Stimulated activated naive CD8-positive, alpha-beta T cell treated with anti-CD3 and anti-CD28 coated beads, Interleukin-15, amount 100 ng/mL, for 72 hours (primary cell): ENCODE measurements at regions not wholly inside any gene's neighbourhood (a gene's known extent, or its start where the extent isn't known, plus 50 kb on each side); places are given as distances from the start of the nearest gene placed in this dataset.
A peak's percentile ranks its signal among the peaks of the same experiment; 100 is the strongest.

Experiments used
- ATAC-seq: fragments of 150-1000 bp; cut with Tn5 transposase; 2 replicates; pipeline ENCODE4 v1.10.0; 2021; ENCODE audit warnings: mild to moderate bottlenecking, moderate library complexity
- DNase-seq, 2 donors: peaks; one replicate each; pipeline ENCODE4 v3.0.0; 2021 to 2022
- H3K27ac Mint-ChIP-seq, 2 donors: one replicate each; pipeline ENCODE4 v1.8.0; 2022; ENCODE audit warnings: mild to moderate bottlenecking in 2 of 2, mixed read lengths in 2 of 2, moderate library complexity in 2 of 2
- H3K27me3 Mint-ChIP-seq: one replicate; pipeline ENCODE4 v1.8.0; 2022; ENCODE audit warnings: mixed read lengths
- H3K4me1 Mint-ChIP-seq: one replicate; pipeline ENCODE4 v1.8.0; 2022; ENCODE audit warnings: mild to moderate bottlenecking, mixed read lengths
- H3K4me3 Mint-ChIP-seq, 2 donors: one replicate each; pipeline ENCODE4 v1.8.0; 2022; ENCODE audit warnings: mild to moderate bottlenecking in 2 of 2, mixed read lengths in 2 of 2, moderate library complexity in 1 of 2
- H3K9me3 Mint-ChIP-seq, 2 donors: one replicate each; pipeline ENCODE4 v1.8.0; 2022; ENCODE audit warnings: mixed read lengths in 2 of 2

DNA sequence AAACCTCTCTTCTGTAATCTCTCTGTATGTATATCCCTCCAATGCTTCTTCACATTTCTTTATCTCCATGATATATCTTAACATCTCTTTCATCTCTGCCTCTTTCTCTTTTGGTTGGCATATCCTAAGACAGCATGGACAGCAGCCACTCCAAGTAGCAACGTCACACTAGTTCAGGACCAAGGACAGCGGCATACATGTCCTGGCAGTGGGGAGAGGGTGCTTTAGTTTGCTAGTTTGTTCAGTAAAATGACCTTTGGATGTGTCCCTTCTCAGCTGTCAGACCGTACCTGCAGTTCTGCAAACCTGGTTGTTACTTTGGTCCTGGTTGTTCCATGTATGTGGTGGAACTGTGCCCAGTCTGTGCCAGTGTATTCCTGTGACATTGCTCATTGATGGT, 225.6 kb upstream of the ROPN1 start:
- Mint-ChIP-seq H3K27me3 (peaks cover 11% of the 10 kb centered on the region), H3K4me1 (no peaks in the 10 kb centered on the region), H3K27ac (no peak overlapping the region), H3K9me3 (peaks cover 0 to 10% of the 10 kb centered on the region in 2 donors), H3K4me3 (no peak overlapping the region)
- ATAC-seq (no peak), DNase-seq (no peak)

GRCh38 chr3:124221422-124221821, 229.5 kb upstream of the ROPN1 start:
- ATAC-seq, result no peak
- no peak overlapping the region for H3K27ac Mint-ChIP-seq

DNA sequence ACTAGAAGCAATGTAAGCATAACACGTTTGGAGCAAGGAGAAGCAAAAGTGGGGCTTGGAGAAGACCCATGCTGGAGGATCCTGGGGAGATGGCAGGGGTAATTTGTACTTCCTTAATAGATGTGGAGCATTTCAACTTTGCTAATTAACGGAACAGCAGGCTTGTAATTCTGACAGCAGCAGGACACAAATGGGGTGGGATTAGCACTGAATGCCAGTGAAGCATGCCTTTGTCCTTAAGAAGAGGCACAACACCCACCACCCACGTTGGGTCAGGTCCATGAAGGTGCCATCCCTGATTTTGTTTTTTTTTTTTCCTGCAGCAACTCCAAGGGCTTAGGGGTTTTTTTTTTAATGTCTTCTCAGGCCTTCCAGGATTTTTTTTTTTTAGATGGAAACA, 231.9 kb upstream of the ROPN1 start:
- ATAC-seq (no peak), DNase-seq (no peak)
- H3K27ac Mint-ChIP-seq, result no peak overlapping the region
- H3K4me1 Mint-ChIP-seq, result no peaks in the 10 kb centered on the region
- no peak overlapping the region for H3K4me3 Mint-ChIP-seq
- H3K9me3 Mint-ChIP-seq, result no peaks in the 10 kb centered on the region
- H3K27me3 Mint-ChIP-seq, result peaks cover 11% of the 10 kb centered on the region

More at GRCh38 chr3:124221422-124221821, 229.5 kb upstream of the ROPN1 start:
- Mint-ChIP-seq H3K9me3 (peaks cover 0 to 10% of the 10 kb centered on the region in 2 donors), H3K4me3 (no peak overlapping the region), H3K4me1 (no peaks in the 10 kb centered on the region), H3K27me3 (peaks cover 11% of the 10 kb centered on the region)
- DNase-seq, result no peak

- no peak overlapping the region for H3K27ac Mint-ChIP-seq
- no peaks in the 10 kb centered on the region for H3K4me1 Mint-ChIP-seq
- no peak overlapping the region for H3K4me3 Mint-ChIP-seq
- DNase-seq, result no peak
- H3K9me3 Mint-ChIP-seq, result no peaks in the 10 kb centered on the region
- ATAC-seq, result no peak
- peaks cover 14% of the 10 kb centered on the region for H3K27me3 Mint-ChIP-seq
Observed at GRCh38 chr3:124227150-124227630, 235.3 kb upstream of the ROPN1 start.

DNA sequence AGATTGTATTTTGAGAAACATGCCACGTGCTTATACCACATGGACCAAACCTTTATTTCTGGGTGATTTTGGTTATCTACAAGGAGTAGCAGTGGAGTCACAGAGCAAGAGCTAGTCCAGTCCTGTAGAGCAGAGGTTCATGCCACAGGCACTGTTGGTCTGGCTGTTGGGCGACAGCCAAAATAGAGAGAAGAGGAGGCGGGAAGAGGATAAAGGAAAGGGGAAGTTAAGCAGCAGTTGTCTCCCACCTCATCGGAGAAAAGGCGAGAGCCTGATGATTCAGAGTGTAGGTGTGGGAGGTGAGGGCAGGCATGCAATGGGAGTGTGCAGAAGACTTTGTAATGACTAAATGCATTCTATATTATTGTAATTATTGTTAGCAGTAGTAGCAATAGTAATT, 237.5 kb upstream of the ROPN1 start:
- H3K4me1 Mint-ChIP-seq, result no peaks in the 10 kb centered on the region
- ATAC-seq (no peak), DNase-seq (no peak)
- H3K27ac Mint-ChIP-seq, result peak overlapping the region in 1 of 2 donors; percentile 35
- H3K9me3 Mint-ChIP-seq, result no peaks in the 10 kb centered on the region
- peaks cover 27% of the 10 kb centered on the region for H3K27me3 Mint-ChIP-seq
- H3K4me3 Mint-ChIP-seq, result no peak overlapping the region

- H3K27ac Mint-ChIP-seq, result no peak overlapping the region
- H3K9me3 Mint-ChIP-seq, result no peaks in the 10 kb centered on the region
- DNase-seq, result no peak
Observed at GRCh38 chr3:124229836-124230235, 237.9 kb upstream of the ROPN1 start.

DNA sequence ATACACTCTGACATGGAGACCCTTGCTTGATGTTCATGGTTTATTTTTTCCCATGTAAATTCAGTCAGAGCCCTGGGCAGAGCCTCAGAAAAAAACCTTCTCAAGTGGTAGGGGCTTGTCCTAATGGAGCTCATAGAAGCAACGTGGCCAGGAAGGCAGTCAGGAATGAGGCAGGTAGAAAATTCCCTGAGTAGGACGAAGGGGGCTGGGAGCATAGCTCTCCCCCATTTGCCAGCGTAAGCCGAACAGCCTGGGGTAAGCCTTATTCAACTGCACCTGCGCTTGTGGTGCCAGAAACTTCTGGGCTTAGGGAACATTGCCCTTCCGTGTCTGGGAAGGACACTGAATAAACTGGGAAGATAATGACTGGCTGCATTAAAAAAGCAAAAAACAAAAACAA, 238.5 kb upstream of the ROPN1 start:
- H3K4me3 Mint-ChIP-seq, result no peak overlapping the region
- DNase-seq, result no peak
- no peaks in the 10 kb centered on the region for H3K9me3 Mint-ChIP-seq
- no peak overlapping the region for H3K27ac Mint-ChIP-seq
- ATAC-seq, result no peak
- no peaks in the 10 kb centered on the region for H3K4me1 Mint-ChIP-seq
- H3K27me3 Mint-ChIP-seq, result peaks cover 37% of the 10 kb centered on the region

More at GRCh38 chr3:124229836-124230235, 237.9 kb upstream of the ROPN1 start:
- Mint-ChIP-seq H3K4me3 (no peak overlapping the region), H3K27me3 (peaks cover 31% of the 10 kb centered on the region), H3K4me1 (no peaks in the 10 kb centered on the region)
- no peak for ATAC-seq

DNA sequence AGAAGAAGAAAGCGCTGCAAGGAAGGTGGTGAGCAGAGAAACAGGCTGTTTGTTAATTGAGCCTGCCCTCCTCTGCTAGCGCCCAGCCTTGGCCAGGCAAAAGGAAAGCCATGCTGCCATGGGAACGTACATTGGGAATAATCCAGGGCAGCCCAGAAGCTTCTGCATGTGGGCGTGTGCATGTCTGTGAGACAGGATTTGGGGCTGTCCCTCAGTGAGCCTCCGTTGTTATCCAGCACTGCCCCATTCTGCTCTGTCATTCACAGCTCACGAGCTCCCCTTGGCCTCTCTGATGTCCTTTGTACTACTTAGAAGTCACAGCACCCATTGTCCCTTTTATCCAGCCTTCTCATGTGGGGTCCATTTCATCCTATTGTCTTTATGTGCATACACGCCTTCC, 239.1 kb upstream of the ROPN1 start:
- no peak overlapping the region for H3K27ac Mint-ChIP-seq
- DNase-seq (no peak), ATAC-seq (no peak)
- H3K4me3 Mint-ChIP-seq, result no peak overlapping the region
- no peaks in the 10 kb centered on the region for H3K9me3 Mint-ChIP-seq
- H3K27me3 Mint-ChIP-seq, result peaks cover 41% of the 10 kb centered on the region
- H3K4me1 Mint-ChIP-seq, result no peaks in the 10 kb centered on the region

DNA sequence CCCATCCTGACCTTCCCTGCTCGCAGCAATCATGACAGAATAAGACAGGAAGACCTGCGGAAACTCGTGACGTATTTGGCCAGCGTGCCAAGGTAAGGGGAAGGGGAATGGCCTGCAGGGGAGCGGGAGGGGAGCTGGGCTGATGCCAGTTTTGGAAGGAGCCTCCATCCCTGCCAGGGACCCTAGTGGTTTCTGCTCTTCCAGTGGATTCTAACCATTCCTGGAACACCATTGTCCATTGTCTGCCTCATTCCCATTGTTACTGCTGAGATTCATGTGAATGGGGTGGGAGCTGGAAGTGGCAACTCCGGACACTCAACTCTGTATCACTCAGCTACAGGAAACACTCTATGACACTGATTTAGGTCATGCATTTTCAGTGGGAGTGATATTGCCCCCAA, 242.9 kb upstream of the ROPN1 start:
- no peaks in the 10 kb centered on the region for H3K9me3 Mint-ChIP-seq
- no peak overlapping the region for H3K4me3 Mint-ChIP-seq
- ATAC-seq (no peak), DNase-seq (no peak)
- no peaks in the 10 kb centered on the region for H3K4me1 Mint-ChIP-seq
- peaks cover 49% of the 10 kb centered on the region for H3K27me3 Mint-ChIP-seq
- no peak overlapping the region for H3K27ac Mint-ChIP-seq

DNA sequence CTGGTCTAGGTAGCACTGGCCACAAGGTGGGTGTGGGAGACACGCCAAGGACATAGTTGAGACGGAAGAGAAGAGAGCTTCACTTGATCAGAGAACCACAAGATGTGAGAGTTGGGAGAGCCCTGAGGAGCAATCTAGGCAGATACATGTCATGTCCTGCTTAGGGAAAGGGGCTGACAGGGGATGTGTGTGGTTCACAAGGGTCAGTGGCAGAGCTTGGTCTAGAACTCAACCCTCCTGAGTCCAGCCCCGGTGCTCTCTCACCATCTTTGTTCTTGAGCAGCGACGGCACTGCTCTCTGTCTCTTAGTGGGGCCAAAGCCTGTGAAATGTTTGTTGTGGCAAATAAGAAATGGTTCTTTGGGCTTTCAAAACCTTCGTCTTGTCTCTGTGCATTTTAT, 243.5 kb upstream of the ROPN1 start:
- no peaks in the 10 kb centered on the region for H3K9me3 Mint-ChIP-seq
- peaks cover 49% of the 10 kb centered on the region for H3K27me3 Mint-ChIP-seq
- no peak overlapping the region for H3K4me3 Mint-ChIP-seq
- no peak for DNase-seq
- ATAC-seq, result no peak
- no peaks in the 10 kb centered on the region for H3K4me1 Mint-ChIP-seq
- H3K27ac Mint-ChIP-seq, result no peak overlapping the region

DNA sequence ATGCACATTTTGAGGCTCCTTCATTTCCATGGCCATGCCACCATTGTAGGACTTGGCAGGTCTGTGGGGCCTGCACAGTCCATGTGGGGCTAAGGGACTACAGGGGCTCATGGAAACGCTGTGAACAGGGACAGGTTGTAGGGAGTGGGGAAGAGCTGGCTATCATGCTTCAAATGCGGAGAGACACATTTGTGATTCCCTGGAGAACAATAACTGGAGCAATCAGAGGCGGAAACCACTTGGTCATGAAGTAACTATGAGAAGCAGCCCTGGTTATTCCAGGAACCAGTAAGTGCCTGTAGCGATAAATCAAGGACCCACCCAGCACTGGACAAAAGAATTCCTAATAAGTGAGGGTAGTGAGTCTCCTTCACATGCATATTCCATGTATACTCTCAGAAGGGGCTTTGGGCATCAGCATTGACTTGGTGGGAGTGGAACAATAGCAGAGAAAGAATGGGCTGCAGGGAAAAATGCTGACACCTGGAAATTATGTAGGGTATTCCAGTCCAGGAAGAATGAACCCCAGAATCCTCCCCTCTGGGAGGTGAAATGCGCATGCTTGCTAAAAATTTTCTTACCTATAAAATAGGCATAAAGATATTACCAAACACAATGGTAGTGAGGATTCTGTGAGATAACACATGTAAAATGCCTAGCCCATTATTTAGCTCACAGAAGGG, 251.4 kb upstream of the ROPN1 start:
- Mint-ChIP-seq H3K4me1 (no peaks in the 10 kb centered on the region), H3K4me3 (no peak overlapping the region), H3K27ac (no peak overlapping the region), H3K27me3 (peaks cover 18% of the 10 kb centered on the region), H3K9me3 (no peaks in the 10 kb centered on the region)
- ATAC-seq (no peak), DNase-seq (no peak)

GRCh38 chr3:124246376-124246775, 254.5 kb upstream of the ROPN1 start:
- no peak overlapping the region for H3K27ac Mint-ChIP-seq
- ATAC-seq (no peak), DNase-seq (no peak)
- H3K4me3 Mint-ChIP-seq, result no peak overlapping the region
- no peaks in the 10 kb centered on the region for H3K4me1 Mint-ChIP-seq
- H3K27me3 Mint-ChIP-seq, result peaks cover 46% of the 10 kb centered on the region
- H3K9me3 Mint-ChIP-seq, result no peaks in the 10 kb centered on the region

DNA sequence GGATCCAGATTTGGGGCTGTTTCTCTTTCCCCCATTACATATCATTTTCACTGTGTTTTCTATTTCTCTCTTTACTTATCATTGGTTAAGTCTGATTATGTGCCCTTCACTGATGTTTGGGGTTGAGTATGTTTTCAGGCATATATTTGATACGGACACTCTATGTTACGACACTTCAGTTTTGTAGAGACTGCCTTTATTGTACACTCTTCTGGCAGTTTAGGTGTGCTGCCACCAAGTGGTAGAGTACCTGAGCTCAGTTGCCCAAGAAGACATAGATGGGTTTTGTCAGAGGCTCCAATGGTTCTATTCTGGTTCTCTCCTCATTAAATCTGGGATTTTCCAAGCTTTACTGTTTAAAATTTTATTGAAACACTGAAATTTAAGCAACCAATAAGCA, 255.0 kb upstream of the ROPN1 start:
- DNase-seq (no peak), ATAC-seq (no peak)
- Mint-ChIP-seq H3K27me3 (peaks cover 40% of the 10 kb centered on the region), H3K4me3 (no peak overlapping the region), H3K4me1 (no peaks in the 10 kb centered on the region), H3K9me3 (no peaks in the 10 kb centered on the region), H3K27ac (no peak overlapping the region)

DNA sequence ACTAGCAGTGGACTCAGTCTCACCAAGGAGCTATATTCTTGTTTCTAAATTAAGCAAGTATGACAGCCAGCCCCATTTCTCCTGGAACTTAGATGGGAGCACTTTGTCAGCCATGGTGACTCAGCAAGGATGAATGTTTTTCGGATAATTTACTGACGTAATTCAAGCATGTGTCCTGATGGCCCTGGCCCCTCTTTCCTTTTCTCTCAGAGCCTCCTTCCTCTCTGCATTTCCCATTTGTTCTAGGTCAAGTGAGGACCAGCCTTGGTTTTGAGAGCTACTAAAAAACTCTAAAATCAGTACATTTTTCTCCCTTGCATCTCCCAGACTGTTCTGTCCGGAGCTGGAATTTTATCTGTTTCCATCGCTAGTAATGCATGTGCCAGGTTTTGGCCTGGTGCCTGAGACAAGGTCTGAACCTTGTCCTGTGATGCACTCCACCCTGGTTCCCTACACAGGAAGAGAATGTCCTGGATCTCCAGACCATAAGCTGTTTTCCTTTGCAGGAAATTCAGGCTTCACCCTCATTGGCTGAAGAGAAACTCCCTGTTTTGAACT, 256.6 kb upstream of the ROPN1 start:
- Mint-ChIP-seq H3K4me1 (no peaks in the 10 kb centered on the region), H3K9me3 (no peaks in the 10 kb centered on the region), H3K27me3 (peaks cover 33% of the 10 kb centered on the region), H3K27ac (no peak overlapping the region), H3K4me3 (no peak overlapping the region)
- ATAC-seq (no peak), DNase-seq (no peak)

GRCh38 chr3:124249038-124249437, 257.1 kb upstream of the ROPN1 start:
- H3K4me3 Mint-ChIP-seq, result no peak overlapping the region
- no peaks in the 10 kb centered on the region for H3K9me3 Mint-ChIP-seq
- peaks cover 33% of the 10 kb centered on the region for H3K27me3 Mint-ChIP-seq
- H3K27ac Mint-ChIP-seq, result no peak overlapping the region
- no peak for ATAC-seq
- DNase-seq, result no peak
- H3K4me1 Mint-ChIP-seq, result no peaks in the 10 kb centered on the region

- H3K27me3 Mint-ChIP-seq, result peaks cover 33% of the 10 kb centered on the region
- DNase-seq (no peak), ATAC-seq (no peak)
- H3K4me1 Mint-ChIP-seq, result no peaks in the 10 kb centered on the region
- peak overlapping the region; percentile 9 to 78 for H3K27ac Mint-ChIP-seq
- no peak overlapping the region for H3K4me3 Mint-ChIP-seq
- no peaks in the 10 kb centered on the region for H3K9me3 Mint-ChIP-seq
Observed at GRCh38 chr3:124250053-124250452, 258.1 kb upstream of the ROPN1 start.

DNA sequence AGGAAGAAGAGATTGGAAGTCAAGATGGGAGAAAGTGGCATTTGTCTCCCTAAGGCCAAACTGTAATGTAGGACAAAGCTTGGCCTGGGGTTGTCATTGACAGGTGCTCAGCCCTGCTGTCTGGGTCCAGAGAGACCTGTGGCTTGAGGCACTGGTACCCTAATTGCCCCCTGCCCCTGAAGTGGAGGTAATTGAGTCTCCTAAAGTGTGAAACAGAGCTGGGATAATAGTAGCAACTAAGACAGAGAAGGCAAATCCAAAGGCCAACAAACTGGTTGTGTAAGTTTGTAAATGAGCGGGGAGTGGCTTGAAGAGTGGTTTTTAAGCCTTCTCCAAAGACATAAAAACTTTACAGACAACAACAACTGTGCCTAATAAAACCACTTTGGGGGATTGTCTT, 264.2 kb upstream of the ROPN1 start:
- no peak for DNase-seq
- no peak overlapping the region for H3K27ac Mint-ChIP-seq
- ATAC-seq, result no peak
- H3K4me1 Mint-ChIP-seq, result no peaks in the 10 kb centered on the region
- H3K4me3 Mint-ChIP-seq, result no peak overlapping the region
- H3K9me3 Mint-ChIP-seq, result no peaks in the 10 kb centered on the region
- peaks cover 9% of the 10 kb centered on the region for H3K27me3 Mint-ChIP-seq
